HG02642 (cell line): ENCODE measurements at regions not wholly inside any gene's neighbourhood (a gene's known extent, or its start where the extent isn't known, plus 50 kb on each side); places are given as distances from the start of the nearest gene placed in this dataset.
"Not testable (repeated sequence)": the region's sequence is repeated elsewhere in the genome, so short reads cannot be mapped to it uniquely, and the experiment has no call there.

Source experiments
- ATAC-seq: cut with Tn5 transposase; IDR thresholded peaks from one replicate; pipeline ENCODE4 v1.9.1; 2021; ENCODE audit warnings: mild to moderate bottlenecking; ENCODE audit not compliant: unreplicated experiment, poor library complexity

GRCh38 chr3:107205358-107205757, 171.9 kb upstream of the CCDC54 start:
- ATAC-seq: no peak

GRCh38 chr3:107206141-107206540, 171.1 kb upstream of the CCDC54 start:
- no peak for ATAC-seq

GRCh38 chr3:107206945-107207344, 170.3 kb upstream of the CCDC54 start:
- ATAC-seq: no peak

GRCh38 chr3:107208100-107208499, 169.1 kb upstream of the CCDC54 start:
- ATAC-seq: no peak

GRCh38 chr3:107208796-107209195, 168.4 kb upstream of the CCDC54 start:
- ATAC-seq: no peak

GRCh38 chr3:107209302-107209990, 167.8 kb upstream of the CCDC54 start:
- no peak for ATAC-seq

GRCh38 chr3:107211608-107212007, 165.6 kb upstream of the CCDC54 start:
- ATAC-seq: no peak

- ATAC-seq: no peak
Measured at GRCh38 chr3:107212618-107213017, 164.6 kb upstream of the CCDC54 start.

GRCh38 chr3:107213044-107213669, 164.1 kb upstream of the CCDC54 start:
- ATAC-seq: no peak

- no peak for ATAC-seq
Measured at GRCh38 chr3:107216229-107216628, 161.0 kb upstream of the CCDC54 start.

GRCh38 chr3:107216711-107217110, 160.5 kb upstream of the CCDC54 start:
- no peak for ATAC-seq

GRCh38 chr3:107217172-107217571, 160.1 kb upstream of the CCDC54 start:
- no peak for ATAC-seq

GRCh38 chr3:107218864-107219269, 158.4 kb upstream of the CCDC54 start:
- no peak for ATAC-seq

- ATAC-seq: no peak
Measured at GRCh38 chr3:107220538-107220937, 156.7 kb upstream of the CCDC54 start.

- no peak for ATAC-seq
Measured at GRCh38 chr3:107221856-107222255, 155.4 kb upstream of the CCDC54 start.

- no peak for ATAC-seq
Measured at GRCh38 chr3:107222907-107223306, 154.3 kb upstream of the CCDC54 start.

- no peak for ATAC-seq
Measured at GRCh38 chr3:107224026-107224596, 153.1 kb upstream of the CCDC54 start.

GRCh38 chr3:107227091-107227490, 150.1 kb upstream of the CCDC54 start:
- ATAC-seq: no peak

- not testable (repeated sequence) for ATAC-seq
Measured at GRCh38 chr3:107233877-107234276, 143.4 kb upstream of the CCDC54 start.

- ATAC-seq: peak; percentile 6
Measured at GRCh38 chr3:107235193-107235927, 141.9 kb upstream of the CCDC54 start.

GRCh38 chr3:107235928-107236315, 141.3 kb upstream of the CCDC54 start:
- peak; percentile 55 for ATAC-seq
